Kidney glomerular epithelial cell (primary cell): ENCODE measurements at regions not wholly inside any gene's neighbourhood (a gene's known extent, or its start where the extent isn't known, plus 50 kb on each side); places are given as distances from the start of the nearest gene placed in this dataset.

ENCODE experiments used
- DNase-seq: peaks from one replicate; lab custom pipeline; 2025; lab: John Stamatoyannopoulos, UW

DNA sequence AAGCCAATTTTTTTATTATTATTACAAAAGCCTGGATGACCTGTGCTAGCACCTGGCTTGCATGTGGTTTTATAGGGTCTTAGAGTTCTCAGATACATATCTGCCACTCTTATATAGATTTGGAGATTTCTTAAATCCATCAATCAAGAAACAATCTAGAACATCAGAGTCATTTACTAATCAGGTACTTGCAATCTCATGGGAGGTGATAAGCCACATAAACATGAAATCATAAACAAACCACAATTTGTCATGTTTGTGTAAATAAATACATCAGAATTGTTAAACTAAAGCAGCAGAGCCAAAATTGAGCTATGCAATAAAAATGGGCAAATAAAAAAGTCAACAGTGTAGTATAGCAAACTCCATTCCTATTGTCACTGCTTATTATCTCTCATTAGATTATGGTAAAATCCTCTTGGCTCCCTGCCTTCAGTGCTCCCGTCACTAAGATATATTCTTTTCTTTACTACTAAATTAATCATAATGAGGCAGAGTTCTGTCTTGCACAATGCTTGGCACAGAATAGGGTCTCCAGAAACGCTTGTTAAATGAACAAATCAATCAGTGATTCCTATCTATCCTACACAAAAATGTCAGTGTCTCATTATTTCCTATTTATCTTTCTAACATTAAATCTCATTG is 108.7 kb upstream of the TTC29 start:
- DNase-seq = no peak

DNA sequence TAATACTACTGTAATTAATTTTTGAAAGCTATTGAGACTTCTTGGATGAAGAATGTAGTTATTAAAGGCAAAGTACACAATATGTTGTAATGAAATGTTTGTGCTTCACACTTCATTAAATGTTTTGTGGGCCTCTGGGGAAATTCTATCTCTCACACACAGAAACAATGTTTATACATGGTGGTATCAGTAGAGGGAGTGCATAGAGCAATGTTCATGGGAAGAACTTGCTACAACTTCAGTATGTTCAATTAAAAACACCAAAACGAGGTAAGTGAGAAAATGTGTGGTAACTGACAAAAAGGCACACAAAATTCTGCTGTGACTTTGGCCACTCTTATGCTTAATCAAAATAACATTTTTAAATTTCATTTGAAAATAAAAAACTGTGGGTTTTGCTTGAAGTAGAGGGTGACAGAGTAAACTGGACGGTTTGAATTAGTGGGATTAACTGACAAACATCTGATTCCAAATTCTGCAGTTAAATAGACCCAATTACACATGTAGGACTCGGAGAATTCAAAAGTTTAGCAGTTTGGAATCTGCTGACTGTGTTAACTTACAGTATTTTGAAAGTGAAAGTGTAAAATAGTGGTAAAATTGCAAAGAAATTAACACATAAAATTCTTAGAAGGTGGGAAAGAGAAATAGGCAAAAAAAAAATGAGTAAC is 111.4 kb upstream of the TTC29 start:
- DNase-seq = peak; percentile 52

DNA sequence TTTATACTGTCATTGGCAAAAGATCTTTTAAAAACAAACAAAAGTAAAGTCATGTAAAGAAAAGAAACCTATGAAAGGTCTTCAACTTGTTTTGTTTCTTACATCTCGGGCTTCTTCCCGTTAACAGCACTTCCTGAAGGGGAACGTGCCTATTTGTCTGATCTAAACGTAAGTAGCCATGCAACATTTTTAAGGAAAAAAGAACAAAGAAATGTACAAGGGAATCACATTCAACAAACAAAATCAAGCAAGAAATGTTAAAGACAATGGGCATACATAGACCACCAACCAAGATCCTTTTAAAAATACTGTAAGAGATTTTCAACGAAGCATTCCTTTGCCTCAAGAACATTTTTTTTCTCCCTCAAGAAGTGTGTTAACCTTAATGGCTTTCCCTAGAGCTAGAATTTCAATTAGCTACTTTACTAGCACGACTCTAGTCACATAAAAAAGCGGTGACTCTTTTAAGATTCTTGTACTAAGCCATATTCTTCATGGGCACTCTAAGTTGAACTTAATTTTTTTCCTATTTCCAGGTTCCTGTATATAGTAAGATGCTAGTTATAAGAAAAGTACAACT is 112.0 kb upstream of the TTC29 start:
- DNase-seq = peak; percentile 52

DNA sequence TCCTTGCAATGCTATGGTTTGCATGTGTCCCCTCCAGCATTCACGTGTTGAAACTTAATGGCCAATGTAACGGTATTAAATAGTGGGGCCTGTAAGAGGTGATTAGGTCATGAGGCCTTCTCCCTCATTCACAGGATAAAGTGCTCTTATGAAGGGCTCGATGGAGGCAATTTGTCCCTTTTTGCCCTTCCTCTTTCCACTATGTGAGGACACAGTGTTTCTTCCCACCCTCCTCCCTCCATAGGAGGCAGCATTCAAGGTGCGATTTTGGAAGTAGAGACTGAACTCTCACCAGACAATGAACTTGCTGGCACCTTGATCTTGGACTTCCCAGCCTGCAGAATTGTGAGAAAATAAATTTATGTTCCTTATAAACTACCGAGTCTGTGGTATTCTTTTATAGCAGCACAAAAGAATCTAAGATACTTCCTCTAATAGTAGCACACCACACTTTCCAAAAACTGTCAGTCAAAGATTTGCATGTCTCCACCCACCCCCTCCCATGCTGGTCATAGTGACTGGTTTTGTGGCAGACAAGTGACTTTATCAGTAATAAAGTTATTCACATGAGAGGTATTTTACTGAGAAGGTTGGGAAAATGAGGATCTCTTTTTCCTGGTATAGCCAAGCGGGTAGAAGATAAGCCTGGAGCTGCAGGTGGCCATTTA is 113.5 kb upstream of the TTC29 start:
- DNase-seq = no peak

DNA sequence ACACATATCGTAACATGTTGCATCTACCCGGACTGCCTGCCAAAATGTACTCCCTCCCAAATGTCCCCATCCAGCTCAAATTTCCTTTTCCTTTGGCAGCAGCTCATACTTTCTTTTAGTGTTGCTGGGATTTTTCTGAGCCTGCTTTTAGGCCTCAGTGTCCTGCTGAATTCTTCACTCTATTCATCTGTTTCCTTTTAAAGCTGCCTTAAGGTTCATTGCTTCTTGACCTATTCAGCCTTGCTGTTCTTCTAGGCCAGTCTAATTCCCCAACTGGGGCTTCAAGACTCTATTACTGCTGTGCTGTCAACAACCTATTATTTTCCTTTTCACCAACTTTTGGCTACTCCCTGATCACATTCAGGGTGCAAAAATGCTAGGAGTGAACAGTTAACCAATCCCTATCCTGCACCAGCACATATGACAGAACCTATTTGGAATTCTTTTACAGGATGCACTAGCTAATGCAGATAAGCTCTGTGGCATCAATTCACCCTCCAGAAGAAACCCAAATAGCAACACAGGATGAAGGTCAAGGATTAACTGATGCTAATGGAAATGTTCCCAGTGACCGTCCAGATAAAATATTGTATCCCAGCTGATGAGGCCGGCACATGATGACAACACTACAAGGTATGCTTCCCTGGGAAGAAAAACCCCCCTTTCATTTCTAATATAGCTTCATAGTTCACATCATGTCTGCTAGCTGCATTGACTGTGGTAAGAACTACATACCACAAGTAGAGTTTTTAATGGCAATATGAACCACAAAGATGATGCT is 114.7 kb upstream of the TTC29 start:
- DNase-seq = peak; percentile 49

DNA sequence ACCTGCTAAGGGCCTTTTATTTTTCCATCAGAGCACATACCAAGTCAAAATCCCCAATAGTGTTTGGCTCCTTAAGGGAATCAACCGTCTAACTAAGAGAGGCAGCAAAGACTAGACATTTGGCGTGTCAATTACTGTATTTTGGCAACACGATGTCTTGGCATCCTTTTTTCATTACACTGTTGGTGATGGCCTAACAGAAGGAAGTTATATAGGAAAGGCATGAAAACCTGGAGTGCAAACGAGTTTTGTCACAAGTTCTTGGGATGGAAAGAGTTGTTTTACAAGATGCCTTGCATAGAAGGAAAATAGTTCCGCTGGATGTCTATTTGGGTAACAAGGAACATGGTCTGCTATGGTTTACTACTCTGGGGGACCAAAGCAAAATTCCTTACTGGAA is 119.2 kb upstream of the TTC29 start:
- no peak for DNase-seq

DNA sequence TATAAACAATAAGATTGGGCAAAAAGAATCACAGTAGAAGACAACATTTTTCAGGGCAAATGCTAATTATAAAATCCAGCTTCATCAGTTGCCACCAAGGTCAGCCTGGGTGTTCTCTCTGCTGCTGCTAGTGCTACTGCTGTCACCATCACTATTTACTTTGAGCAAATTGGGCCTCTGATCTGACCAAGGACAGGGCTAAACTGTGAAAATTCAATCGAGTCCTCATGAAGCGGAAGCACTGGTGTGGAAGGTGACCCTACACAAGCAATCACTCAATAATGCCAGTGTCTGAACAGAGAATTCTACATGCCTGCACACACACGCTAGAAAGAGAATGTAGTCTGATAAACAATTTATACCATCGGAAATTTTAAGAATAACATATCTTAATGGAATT is 122.9 kb upstream of the TTC29 start:
- no peak for DNase-seq

DNA sequence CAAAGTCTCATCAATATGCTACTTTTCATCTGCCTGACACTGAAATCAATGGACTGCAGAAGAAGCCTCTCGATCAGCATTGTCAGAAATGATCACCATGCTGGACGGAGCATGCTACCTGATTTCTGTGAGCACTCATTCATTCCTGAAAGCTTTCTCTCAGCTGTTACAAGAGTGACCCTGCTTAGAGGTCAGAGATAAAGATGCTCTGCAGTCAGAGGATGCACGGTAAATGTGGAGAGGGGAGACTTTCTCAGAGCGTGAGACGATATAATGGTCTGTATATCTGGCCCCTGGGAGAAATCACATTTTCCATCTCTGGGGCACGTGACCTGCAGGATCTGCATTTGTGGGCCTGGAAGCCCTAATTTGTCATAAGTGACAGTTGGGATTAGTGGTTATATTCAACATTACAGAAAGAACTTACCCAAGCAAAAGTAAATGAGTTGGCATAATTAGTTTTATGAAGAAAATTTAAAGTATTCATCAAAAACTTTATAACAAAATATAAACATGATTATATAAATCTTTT is 125.6 kb upstream of the TTC29 start:
- DNase-seq = no peak

DNA sequence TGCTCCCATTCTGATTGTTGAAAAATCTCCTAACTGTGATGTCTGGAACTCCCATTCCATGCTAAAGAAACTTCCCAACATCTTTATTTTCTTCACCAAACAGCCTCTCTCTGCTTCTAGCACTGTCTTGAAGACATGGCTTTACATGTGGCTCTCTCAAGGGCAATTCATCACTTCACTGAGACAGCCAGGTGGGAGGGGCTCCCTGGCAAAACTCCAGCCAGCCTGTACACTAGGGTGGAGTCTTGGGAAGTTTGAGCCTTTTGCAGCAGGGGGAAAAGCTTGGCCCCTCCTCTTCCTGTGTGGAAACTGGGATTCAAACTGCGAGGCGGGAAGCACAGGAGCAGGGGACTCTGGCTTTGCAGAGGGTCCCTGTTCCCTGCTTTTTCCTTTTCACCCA is 130.5 kb upstream of the TTC29 start:
- DNase-seq = no peak

DNA sequence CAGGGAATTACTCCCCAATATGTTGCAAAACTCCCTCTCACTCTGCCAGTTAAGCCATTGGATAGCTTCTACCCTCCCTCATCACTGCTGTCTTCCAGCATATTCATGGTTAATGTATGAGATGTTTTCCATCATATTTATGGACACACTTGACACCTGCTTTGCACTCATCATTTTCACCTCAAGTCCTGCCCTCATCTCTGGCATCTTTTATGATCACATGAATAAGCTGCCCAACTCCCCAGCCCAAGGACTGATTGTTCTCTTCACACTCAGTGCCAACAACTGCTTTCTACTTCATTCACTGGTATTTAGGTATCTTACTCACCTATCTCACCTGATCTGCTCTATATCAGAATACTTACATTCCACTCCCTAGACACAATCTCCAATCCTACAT is 131.1 kb upstream of the TTC29 start:
- no peak for DNase-seq

DNA sequence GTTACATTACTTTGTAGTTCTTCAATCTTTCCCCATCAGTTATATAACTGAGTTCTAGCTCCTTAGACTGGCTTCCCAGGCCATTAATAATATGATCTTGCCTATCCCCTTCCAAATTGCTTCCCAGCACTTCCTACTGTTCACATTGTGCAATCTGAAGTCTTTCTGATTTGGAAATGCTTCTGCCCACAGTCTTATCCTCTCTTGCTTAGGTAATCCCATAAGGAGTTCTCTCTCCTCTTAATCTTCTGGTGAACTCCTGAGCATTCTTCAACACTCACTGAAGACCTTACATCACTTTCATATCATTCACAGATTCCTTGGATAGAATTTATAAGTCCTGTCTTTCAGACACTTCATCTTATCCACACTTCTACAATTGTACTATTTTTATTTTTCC is 132.7 kb upstream of the TTC29 start:
- DNase-seq = no peak

DNA sequence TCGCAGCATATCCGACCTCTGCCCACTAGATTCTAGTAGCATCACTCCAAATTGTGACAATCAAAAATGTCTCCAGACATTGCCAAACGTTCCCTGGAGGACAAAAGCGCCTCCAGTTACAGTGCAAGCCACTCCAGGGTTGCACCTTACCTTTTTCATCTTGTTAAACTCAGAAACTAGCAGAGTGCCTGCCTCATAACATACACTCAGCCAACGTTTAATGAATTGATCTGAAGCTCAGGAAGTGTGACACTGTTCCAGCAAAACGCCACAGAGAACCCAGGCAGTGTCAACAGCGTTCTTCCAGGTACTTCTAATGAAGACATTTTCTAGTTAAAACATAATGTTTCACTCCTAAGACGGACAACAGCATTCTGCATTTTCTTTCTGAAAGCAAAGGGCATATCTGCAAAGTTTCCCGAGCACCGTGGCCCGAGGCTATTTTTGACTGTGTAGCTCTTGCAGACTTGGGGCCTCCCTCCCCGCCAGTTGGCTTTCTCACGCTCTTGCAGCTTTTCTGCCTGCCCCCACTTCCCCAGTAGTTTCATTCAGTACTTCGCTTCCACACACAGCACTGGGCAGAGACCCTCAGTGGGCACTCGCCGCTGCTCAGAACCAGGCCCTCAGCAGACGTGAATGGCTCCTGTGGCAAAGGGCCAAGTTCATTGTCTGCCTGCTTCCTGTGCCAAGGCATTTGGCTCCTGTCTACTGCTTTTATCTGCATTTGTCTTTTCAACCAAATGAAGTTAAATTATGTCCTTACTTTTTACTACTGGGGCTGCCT is 133.4 kb upstream of the TTC29 start:
- no peak for DNase-seq

DNA sequence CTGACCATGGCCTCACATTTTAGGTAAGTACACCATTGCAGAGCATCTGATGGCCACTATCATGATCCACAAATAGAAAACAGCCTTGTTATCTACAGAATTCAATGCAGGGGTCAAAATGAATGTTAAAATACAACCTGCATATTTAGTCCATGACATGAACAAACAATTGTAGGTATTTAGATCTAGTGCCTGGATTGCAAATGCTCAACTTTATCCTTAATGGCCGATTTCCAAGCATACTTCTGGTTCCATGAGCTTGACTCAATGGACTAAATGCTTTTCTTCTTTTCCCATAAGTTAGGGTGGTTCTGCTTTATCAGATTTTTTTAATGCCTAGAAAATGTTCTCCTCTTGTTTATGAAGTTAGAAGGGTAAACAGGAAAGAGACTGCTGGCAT is 139.2 kb upstream of the TTC29 start:
- no peak for DNase-seq

DNA sequence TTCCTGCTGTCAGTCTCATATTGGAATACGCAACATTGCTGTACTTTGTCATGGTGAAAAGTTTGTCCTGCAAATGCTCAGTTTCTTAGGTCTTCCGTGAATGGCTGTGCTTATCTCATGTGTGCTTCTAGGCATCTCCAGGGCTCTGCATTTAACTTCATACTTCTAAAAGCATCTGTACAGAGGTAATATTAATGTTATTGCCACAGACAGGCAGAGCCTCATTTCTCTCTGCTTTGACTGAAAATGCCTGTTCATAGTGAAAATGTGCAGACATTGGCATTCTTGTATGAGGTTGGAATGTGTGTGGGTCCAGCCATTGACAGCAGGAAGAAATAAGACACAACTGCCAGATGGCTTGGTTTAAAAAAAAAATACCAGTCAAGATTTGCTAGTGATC is 140.1 kb upstream of the TTC29 start:
- no peak for DNase-seq

DNA sequence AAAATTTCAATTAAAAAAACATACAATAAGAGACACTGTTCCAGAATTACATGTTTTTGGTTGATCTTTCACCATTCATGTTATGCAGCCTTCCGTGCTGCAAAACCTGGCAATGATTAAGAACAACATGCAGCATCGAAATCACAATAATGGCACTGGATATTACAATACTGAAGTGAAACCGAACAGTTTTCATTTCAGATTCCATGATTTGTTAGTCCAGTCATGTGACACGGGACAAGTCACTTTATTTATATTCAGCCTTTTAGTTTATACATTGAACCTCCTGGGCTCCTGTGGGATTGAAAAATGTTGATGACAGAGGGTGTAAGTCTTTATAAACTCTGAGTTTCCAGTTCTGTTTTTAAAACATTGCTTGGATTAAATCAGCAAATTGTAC is 142.5 kb upstream of the TTC29 start:
- DNase-seq = no peak

DNA sequence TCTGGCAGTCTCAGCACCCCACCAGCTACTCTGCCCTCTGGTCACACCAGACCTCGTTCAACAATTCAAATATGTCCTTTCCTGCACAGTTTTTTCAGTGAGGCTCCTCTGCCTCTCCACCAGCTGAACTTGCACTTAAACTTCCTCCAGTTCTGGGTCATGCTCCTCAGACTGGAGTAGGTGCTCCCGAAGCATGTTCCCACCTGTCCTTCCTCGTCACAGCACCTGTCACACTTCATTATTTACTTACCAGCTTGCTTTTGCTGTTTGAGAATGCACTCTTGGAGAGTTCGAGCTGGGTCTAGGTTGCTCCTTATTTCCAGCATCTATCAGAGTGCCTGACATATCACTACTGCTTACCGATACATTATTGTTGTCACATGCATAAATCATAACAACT is 144.8 kb upstream of the TTC29 start:
- DNase-seq = no peak

DNA sequence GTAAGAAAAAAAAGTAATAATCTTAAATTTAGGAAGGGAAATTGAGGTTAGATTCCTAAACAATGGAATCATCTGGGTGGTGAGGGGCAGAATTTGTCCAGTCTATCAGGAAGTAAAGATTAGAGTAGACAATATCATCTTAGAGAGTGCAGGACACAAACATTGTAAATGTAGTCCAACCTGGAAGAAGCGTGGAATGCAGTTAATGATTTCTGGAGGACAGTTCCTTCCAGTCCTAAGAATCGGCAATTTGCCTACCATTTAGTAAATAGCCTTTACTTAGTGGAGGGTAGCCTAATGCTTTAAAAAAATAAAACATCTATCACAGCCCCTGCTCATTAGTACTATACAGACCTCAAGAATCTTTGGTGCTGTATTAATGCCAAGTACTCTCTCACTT is 147.5 kb upstream of the TTC29 start:
- no peak for DNase-seq

DNA sequence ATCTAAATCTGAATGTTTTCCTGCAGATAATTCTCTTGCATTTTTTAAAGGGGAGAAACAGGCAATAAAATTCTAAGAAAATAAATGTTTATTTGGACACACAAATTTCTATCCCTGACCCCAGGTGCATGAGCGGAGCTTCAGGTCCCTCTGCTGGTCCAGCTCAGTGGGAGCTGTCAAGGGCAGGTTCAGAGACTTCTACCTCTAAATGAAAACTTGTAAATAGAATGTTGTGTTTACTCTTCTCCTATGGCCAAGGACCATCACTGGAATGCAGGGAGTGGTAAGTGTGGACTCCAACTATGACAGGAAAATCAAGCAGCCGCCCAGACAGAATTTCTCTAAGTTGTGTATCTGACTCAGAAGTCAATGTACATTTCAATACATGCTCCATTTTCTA is 148.6 kb upstream of the TTC29 start:
- DNase-seq = no peak

DNA sequence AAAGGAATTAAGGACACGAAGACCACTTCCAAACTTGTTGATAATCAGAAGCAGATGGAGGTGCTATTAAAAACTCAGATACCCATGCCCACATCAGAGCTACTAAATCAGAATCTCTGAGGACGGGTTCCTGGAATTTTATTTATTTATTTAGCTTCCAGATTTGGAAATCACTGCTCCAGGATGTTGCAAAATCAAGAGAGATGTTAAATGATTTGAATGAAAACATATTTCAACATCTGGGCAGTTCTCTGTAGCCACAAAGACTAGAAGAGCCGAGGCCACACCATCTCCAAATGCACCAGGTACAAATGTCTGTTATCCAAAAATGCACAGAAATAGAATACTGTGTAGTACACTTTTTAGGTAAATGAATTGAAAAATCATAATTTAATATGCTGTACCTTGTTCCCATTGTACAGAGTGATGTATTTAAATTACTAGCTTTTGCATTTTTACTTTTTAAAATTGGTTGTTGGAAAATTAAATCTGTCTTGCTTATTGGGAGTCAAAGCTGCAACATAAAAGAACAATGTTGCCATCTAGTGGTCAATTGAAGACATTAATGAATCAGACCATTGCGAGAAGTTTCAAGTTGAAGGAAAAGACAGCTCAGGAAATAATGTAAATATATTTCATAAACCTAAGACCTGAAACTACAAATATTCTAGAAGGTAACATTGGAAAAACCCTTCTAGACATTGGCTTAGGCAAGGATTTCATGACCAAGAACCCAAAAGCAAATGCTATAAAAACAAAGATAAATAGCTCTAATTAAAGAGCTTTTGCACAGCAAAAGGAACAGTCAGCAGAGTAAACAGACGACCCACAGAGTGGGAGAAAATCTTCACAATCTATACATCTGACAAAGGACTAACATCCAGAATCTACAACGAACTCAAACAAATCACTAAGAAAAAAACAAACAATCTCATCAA is 151.3 kb upstream of the TTC29 start:
- peak; percentile 53 for DNase-seq

DNA sequence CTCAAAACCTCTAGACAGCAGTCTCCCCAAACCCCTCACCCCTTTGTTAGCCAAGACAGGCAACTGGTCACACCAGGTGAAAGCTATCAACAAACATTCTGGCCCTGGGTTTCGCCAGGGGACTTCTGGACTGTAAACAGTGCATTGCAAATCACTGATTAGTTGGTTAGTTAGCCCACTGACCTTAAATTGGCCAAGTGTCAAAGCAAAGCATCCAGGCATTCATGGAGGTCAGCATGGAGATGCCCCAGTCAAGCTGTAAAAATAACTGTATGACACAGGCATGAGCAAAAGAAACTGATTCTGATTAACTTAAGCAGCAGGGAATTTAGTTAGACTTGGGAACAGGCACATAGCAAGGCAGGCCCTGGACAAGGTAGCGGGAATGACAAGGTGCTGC is 156.0 kb upstream of the TTC29 start:
- no peak for DNase-seq
